HepG2 (cell line): ENCODE measurements at regions not wholly inside any gene's neighbourhood (a gene's known extent, or its start where the extent isn't known, plus 50 kb on each side); places are given as distances from the start of the nearest gene placed in this dataset.

Experiments used
- ATAC-seq: fragments of 200-7000 bp; cut with Tn5 transposase; 3 replicates; pipeline ENCODE4 v1.9.1; 2020; ENCODE audit warnings: mild to moderate bottlenecking, moderate library complexity
- BruUV-seq: library from RNA; stranded (reverse); fragments of 400-500 nt; replicated peaks from 2 replicates; lab custom pipeline; 2021; lab: Mats Ljungman, UMichigan
- CTCF ChIA-PET: fragments of 300-600 bp; formaldehyde crosslinking; extraction: SDS; loops from one replicate; lab custom pipeline; 2021; ENCODE audit warnings: low total read pairs, inconsistent platforms, low intra/inter-chr PET ratio; lab: Yijun Ruan, JAX
- POLR2A ChIA-PET: fragments of 350-600 bp; sonication (Branson Sonifier 250); formaldehyde crosslinking; loops from one replicate; lab custom pipeline; 2020; ENCODE audit warnings: antibody characterized with exemption, inconsistent platforms; lab: Yijun Ruan, JAX
- DNase-seq: peaks from one replicate; pipeline ENCODE4 v3.0.0-alpha.2; 2015; ENCODE audit warnings: low spot score
- FAIRE-seq: peaks from 3 replicates; lab custom pipeline; 2011; peaks lifted over from hg19 to GRCh38; lab: Jason Lieb, UNC
- H2AFZ ChIP-seq: one replicate; pipeline ENCODE4 v1.6.1; 2011; ENCODE audit warnings: low read length, inconsistent platforms
- H3K27ac ChIP-seq: fragments of 300-600 bp; 3 replicates; pipeline ENCODE4 v1.8.0; 2011; ENCODE audit warnings: mixed run types, mild to moderate bottlenecking, mixed read lengths, low read length, inconsistent platforms; ENCODE audit not compliant: insufficient read depth; ENCODE audit errors: extremely low read length
- H3K27me3 ChIP-seq, 2 experiments: fragments of 200-600 bp in 1 of 2; 2 replicates in 1 of 2; 3 replicates in 1 of 2; pipeline versions ENCODE4 v1.6.0 to v1.8.0; 2011; ENCODE audit warnings: low read length in 2 of 2, mild to moderate bottlenecking in 2 of 2, moderate library complexity in 2 of 2, inconsistent platforms in 1 of 2; ENCODE audit not compliant: insufficient read depth in 2 of 2, control insufficient read depth in 1 of 2
- H3K36me3 ChIP-seq, 2 experiments: fragments of 200-600 bp in 1 of 2; replicated peaks in 1 of 2; 2 replicates in 1 of 2; 3 replicates in 1 of 2; pipeline versions ENCODE4 v1.5.1 to v1.8.0; 2011; ENCODE audit warnings: low read length in 2 of 2, inconsistent platforms in 1 of 2; ENCODE audit not compliant: insufficient read depth in 2 of 2, control insufficient read depth in 1 of 2
- H3K4me1 ChIP-seq: 2 replicates; pipeline ENCODE4 v1.5.1; 2012; ENCODE audit warnings: low read length, inconsistent platforms; ENCODE audit not compliant: insufficient read depth
- H3K4me2 ChIP-seq: 2 replicates; pipeline ENCODE4 v1.6.0; 2011; ENCODE audit warnings: low read depth, low read length, inconsistent platforms
- H3K4me3 ChIP-seq, 3 experiments: fragments of 200-600 bp in 1 of 3; sonication (generic), shearing (Covaris generic) in 1 of 3; replicated peaks in 1 of 3; 2 replicates each; pipeline ENCODE4 v1.5.1; 2011 to 2016; ENCODE audit warnings: low read length in 3 of 3, inconsistent platforms in 2 of 3, low read depth in 2 of 3, mild to moderate bottlenecking in 2 of 3, control low read depth in 1 of 3, mixed read lengths in 1 of 3; ENCODE audit not compliant: insufficient read depth in 1 of 3
- H3K79me2 ChIP-seq: one replicate; pipeline ENCODE4 v1.6.1; 2011; ENCODE audit warnings: low read length, inconsistent platforms; ENCODE audit not compliant: insufficient read depth
- H3K9ac ChIP-seq: 2 replicates; pipeline ENCODE4 v1.6.0; 2011; ENCODE audit warnings: mild to moderate bottlenecking, low read depth, low read length, inconsistent platforms; ENCODE audit not compliant: insufficient read depth
- H3K9me3 ChIP-seq: 2 replicates; pipeline ENCODE4 v1.5.1; 2012; ENCODE audit warnings: mild to moderate bottlenecking, low read length
- H4K20me1 ChIP-seq: 2 replicates; pipeline ENCODE4 v1.6.0; 2011; ENCODE audit warnings: inconsistent platforms, mild to moderate bottlenecking, low read length, moderate library complexity; ENCODE audit not compliant: insufficient read depth
- ZNF788 ChIP-seq: sonication (generic); formaldehyde crosslinking; IDR thresholded peaks from 2 replicates; pipeline ENCODE4 v1.5.0; 2020; ENCODE audit warnings: mild to moderate bottlenecking, missing genetic modification reagents, borderline replicate concordance
- WGBS: methylation state at CpG from one replicate; pipeline ENCODE4 v1.1.6; 2017; ENCODE audit warnings: low lambda C conversion rate; 5-methylcytosine and 5-hydroxymethylcytosine counted together
- in situ Hi-C: cut with HindIII; loops from 2 replicates; pipeline ENCODE4 v1.10.0; 2017; ENCODE audit warnings: low pct_unique_long_range_greater_than_20kb; ENCODE audit not compliant: extremely low pct_ligation_motif_present
- intact Hi-C: fragments of 100-400 bp; cut with micrococcal nuclease; formaldehyde crosslinking; loops from one replicate; pipeline ENCODE4 v1.10.0; 2022; ENCODE audit not compliant: unreplicated experiment
- TF ChIP-seq, protein P1 (sequence below), 2 experiments: sonication (generic) in 1 of 2; formaldehyde crosslinking in 1 of 2; IDR thresholded peaks; 2 replicates each; pipeline versions ENCODE4 v1.4.0 to v1.6.1; 2016 to 2020; ENCODE audit warnings: borderline replicate concordance in 1 of 2, low read depth in 1 of 2, mild to moderate bottlenecking in 1 of 2, missing genetic modification reagents in 1 of 2
- TF ChIP-seq, protein P2 (sequence below), 2 experiments: sonication (generic) in 1 of 2; formaldehyde crosslinking in 1 of 2; IDR thresholded peaks; 2 replicates each; pipeline versions ENCODE4 v1.5.1 to v1.6.1; 2011 to 2020; ENCODE audit warnings: borderline replicate concordance in 1 of 2, low read depth in 1 of 2, low read length in 1 of 2, mild to moderate bottlenecking in 1 of 2, missing genetic modification reagents in 1 of 2, moderate library complexity in 1 of 2

DNA sequence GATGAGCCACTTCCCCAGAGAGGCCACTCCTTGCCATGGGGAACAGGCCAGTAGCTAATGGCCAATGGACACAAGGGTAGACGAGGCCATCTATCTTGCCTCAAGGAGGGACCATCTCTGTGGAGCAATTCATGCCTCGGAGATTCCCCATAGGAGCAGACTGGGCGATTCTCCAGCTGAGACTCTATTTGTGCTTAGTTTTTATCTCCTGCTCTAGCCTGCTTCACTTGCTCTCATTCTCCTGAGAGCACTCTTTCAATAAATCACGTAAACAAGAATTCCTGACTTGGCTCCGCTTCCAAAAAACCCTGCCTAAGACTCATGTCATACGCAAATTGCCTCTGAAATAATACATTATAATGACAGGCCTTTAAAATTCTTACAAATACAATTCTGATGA is 396.4 kb upstream of the USP15 start (continued):
- TF ChIP-seq, protein P1, sequence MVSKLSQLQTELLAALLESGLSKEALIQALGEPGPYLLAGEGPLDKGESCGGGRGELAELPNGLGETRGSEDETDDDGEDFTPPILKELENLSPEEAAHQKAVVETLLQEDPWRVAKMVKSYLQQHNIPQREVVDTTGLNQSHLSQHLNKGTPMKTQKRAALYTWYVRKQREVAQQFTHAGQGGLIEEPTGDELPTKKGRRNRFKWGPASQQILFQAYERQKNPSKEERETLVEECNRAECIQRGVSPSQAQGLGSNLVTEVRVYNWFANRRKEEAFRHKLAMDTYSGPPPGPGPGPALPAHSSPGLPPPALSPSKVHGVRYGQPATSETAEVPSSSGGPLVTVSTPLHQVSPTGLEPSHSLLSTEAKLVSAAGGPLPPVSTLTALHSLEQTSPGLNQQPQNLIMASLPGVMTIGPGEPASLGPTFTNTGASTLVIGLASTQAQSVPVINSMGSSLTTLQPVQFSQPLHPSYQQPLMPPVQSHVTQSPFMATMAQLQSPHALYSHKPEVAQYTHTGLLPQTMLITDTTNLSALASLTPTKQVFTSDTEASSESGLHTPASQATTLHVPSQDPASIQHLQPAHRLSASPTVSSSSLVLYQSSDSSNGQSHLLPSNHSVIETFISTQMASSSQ (IDR thresholded peaks at IDR 0.05; ENCODE audit: low read depth) = no peak
- TF ChIP-seq, protein P1 (CRISPR knock-in tag; IDR thresholded peaks at IDR 0.05; ENCODE audit: borderline replicate concordance) = no peak

DNA sequence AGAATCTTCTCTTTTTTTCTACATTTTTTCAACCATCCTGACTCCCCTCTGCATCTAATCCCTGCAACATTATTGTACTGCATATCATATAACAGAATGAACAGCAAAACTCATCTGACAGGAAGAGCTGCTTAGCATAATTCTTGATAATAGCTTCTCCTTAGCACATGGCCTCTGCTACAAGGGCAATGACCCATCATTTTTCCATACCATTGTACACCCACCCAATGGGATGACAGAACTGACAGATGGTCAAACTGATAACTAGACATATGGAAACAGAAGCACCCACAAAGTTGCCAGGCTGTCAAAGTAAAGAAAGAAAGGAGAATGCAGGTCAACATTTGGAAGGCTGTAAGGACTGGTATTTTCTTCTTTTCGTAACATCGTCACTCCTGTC is 390.4 kb upstream of the USP15 start:
- no peak for FAIRE-seq
- 10% methylated on average over 2 of the region's 2 CpGs for WGBS
- DNase-seq = no peak
- CTCF ChIA-PET = no interaction called here
- Histone ChIP-seq H3K4me3 (no peak overlapping the region), H3K36me3 (no peaks in the 10 kb centered on the region), H3K4me1 (no peaks in the 10 kb centered on the region), H4K20me1 (no peaks in the 10 kb centered on the region), H2AFZ (no peak overlapping the region), H3K4me2 (no peak overlapping the region), H3K79me2 (no peaks in the 10 kb centered on the region), H3K27ac (no peak overlapping the region), H3K9ac (no peak overlapping the region), H3K9me3 (no peaks in the 10 kb centered on the region), H3K27me3 (no peaks in the 10 kb centered on the region; a peak in 1 of 5 replicates)
- POLR2A ChIA-PET = no interaction called here
- no peak for ATAC-seq
- no TSS peak for BruUV-seq
- intact Hi-C loops = no loop called here
- in situ Hi-C loops = no loop called here
- TF ChIP-seq, protein P2, sequence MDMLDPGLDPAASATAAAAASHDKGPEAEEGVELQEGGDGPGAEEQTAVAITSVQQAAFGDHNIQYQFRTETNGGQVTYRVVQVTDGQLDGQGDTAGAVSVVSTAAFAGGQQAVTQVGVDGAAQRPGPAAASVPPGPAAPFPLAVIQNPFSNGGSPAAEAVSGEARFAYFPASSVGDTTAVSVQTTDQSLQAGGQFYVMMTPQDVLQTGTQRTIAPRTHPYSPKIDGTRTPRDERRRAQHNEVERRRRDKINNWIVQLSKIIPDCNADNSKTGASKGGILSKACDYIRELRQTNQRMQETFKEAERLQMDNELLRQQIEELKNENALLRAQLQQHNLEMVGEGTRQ (IDR thresholded peaks at IDR 0.05; ENCODE audit: low read depth, low read length) = no peak
- TF ChIP-seq, protein P2 (CRISPR knock-in tag; IDR thresholded peaks at IDR 0.05; ENCODE audit: borderline replicate concordance) = no peak
- TF ChIP-seq ZNF788 (CRISPR knock-in tag) = no peak
